Sigmoid colon (tissue), 4 donors: ENCODE measurements at regions not wholly inside any gene's neighbourhood (a gene's known extent, or its start where the extent isn't known, plus 50 kb on each side); places are given as distances from the start of the nearest gene placed in this dataset.

ENCODE experiments used
- CTCF ChIP-seq, 4 experiments: fragments of 450-650 bp in 3 of 4; fragments of 200-600 bp in 1 of 4; IDR thresholded peaks; one replicate each; pipeline ENCODE4 v1.5.1; 2016 to 2019; ENCODE audit warnings: antibody characterized with exemption in 4 of 4, mild to moderate bottlenecking in 3 of 4, moderate library complexity in 2 of 4
- EP300 ChIP-seq, 4 donors: sonication (generic); formaldehyde crosslinking; IDR thresholded peaks; one replicate each; pipeline ENCODE4 v1.6.1; 2017; ENCODE audit warnings: antibody characterized with exemption in 4 of 4
- POLR2A ChIP-seq, 2 donors: fragments of 450-650 bp; IDR thresholded peaks; one replicate each; pipeline ENCODE4 v1.6.1; 2016; ENCODE audit warnings: antibody characterized with exemption in 2 of 2, mild to moderate bottlenecking in 2 of 2, moderate library complexity in 2 of 2
- POLR2AphosphoS5 ChIP-seq, 4 donors: sonication (generic); formaldehyde crosslinking; IDR thresholded peaks; one replicate each; pipeline ENCODE4 v1.6.1; 2017; ENCODE audit warnings: antibody characterized with exemption in 4 of 4

- TF ChIP-seq POLR2A (IDR thresholded peaks at IDR 0.05) (no peak), EP300 (IDR thresholded peaks at IDR 0.05) (no peak), CTCF (IDR thresholded peaks at IDR 0.05) (no peak), POLR2AphosphoS5 (IDR thresholded peaks at IDR 0.05) (no peak)
Observed at GRCh38 chr11:110774138-110775014, 62.1 kb upstream of the ARHGAP20 start.
